ENCODE measurements at regions not wholly inside any gene's neighbourhood (a gene's known extent, or its start where the extent isn't known, plus 50 kb on each side); places are given as distances from the start of the nearest gene placed in this dataset.

GRCh38 chr17:34131386-34131785 is 123.7 kb upstream of the CCL2 start:
- no peak for DNase-seq (ENCODE audit: low spot score)
- TF ChIP-seq, protein P1, sequence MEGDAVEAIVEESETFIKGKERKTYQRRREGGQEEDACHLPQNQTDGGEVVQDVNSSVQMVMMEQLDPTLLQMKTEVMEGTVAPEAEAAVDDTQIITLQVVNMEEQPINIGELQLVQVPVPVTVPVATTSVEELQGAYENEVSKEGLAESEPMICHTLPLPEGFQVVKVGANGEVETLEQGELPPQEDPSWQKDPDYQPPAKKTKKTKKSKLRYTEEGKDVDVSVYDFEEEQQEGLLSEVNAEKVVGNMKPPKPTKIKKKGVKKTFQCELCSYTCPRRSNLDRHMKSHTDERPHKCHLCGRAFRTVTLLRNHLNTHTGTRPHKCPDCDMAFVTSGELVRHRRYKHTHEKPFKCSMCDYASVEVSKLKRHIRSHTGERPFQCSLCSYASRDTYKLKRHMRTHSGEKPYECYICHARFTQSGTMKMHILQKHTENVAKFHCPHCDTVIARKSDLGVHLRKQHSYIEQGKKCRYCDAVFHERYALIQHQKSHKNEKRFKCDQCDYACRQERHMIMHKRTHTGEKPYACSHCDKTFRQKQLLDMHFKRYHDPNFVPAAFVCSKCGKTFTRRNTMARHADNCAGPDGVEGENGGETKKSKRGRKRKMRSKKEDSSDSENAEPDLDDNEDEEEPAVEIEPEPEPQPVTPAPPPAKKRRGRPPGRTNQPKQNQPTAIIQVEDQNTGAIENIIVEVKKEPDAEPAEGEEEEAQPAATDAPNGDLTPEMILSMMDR (IDR thresholded peaks at IDR 0.05; ENCODE audit: extremely low read depth, missing control alignments), result no peak

GRCh38 chr17:34133350-34133749 is 121.7 kb upstream of the CCL2 start:
- TF ChIP-seq, protein P1 (IDR thresholded peaks at IDR 0.05; ENCODE audit: extremely low read depth, missing control alignments), result no peak
- DNase-seq (ENCODE audit: low spot score), result no peak

GRCh38 chr17:34135841-34136240 is 119.2 kb upstream of the CCL2 start:
- TF ChIP-seq, protein P1 (IDR thresholded peaks at IDR 0.05; ENCODE audit: extremely low read depth, missing control alignments), result no peak
- no peak for DNase-seq (ENCODE audit: low spot score)

DNA sequence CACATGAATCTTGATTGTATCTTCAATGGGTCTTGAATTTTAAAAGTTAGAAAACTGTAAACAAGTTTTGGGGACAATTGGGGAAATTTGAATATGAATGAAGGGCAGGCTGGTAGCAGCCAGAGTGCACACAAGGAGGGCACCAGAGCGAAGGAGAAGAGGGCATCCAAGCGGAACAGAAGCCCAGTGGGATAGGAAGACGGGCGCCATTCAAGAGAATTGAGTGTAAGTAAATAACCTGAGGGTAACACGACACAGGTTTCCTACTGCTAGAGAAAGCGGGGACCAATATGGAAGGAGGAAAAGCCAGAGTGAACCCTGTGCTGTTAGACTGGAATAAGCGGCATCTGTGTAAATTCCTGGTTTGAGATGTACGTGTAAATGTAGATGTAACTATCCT is 115.1 kb upstream of the CCL2 start:
- DNase-seq (ENCODE audit: low spot score), result no peak
- TF ChIP-seq, protein P1 (IDR thresholded peaks at IDR 0.05; ENCODE audit: extremely low read depth, missing control alignments), result no peak

GRCh38 chr17:34141590-34141989 is 113.5 kb upstream of the CCL2 start:
- TF ChIP-seq, protein P1 (IDR thresholded peaks at IDR 0.05; ENCODE audit: extremely low read depth, missing control alignments), result no peak

DNA sequence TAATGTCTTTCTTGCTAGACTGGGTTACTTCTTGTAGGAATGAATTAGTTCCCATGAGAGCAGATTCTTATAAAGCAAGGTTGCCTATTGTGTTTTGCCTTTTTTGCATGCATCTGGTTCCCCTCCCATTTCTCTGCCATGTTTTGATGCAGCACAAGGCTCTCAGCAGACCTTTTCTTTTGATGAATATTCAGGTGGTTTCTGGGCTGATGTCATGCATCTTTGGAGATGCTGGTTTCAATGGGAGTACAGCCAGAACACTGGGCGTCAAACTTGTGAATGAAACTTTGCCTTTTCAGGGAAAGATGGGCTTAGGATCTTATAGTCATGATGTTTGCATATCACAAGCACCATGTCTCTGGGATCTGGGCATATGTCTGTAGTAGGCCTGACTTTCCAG is 111.7 kb upstream of the CCL2 start:
- TF ChIP-seq, protein P1 (IDR thresholded peaks at IDR 0.05; ENCODE audit: extremely low read depth, missing control alignments), result no peak
- DNase-seq (ENCODE audit: low spot score), result no peak

More at GRCh38 chr17:34141590-34141989, 113.5 kb upstream of the CCL2 start:
- no peak for DNase-seq (ENCODE audit: low spot score)

DNA sequence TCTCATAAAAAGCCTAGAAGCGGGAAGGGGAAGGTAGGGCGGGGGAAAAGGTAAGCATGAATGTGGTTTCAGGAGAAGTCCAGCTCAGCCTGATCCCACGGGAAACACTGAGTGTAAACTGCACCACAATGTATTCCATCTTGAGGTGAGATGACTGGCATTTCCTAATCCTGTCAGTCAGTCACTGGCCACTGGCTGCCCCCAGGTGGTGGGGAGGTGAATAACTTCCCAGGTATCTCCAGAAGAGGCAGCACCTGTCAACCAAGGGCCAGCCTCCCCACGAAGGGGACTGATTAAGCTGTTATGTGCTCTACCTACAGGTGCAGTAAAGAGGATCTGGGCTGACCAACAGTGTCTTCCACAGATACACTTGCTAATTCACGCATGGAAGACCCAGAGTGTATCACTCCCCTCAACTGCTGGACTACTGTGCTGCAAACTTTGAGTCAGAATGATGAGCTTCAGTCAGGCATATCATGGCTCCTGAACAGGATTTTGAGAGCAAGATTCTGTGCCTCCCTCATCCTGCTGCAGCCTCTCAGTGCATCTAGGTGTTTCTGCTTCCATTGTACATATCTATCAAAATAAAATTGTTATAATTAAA is 108.5 kb upstream of the CCL2 start:
- DNase-seq (ENCODE audit: low spot score), result peak; percentile 71

More for the DNA sequence above, 108.5 kb upstream of the CCL2 start:
- TF ChIP-seq, protein P1 (IDR thresholded peaks at IDR 0.05; ENCODE audit: extremely low read depth, missing control alignments), result peak; percentile 54
